ENCODE measurements at regions not wholly inside any gene's neighbourhood (a gene's known extent, or its start where the extent isn't known, plus 50 kb on each side); places are given as distances from the start of the nearest gene placed in this dataset.

DNA sequence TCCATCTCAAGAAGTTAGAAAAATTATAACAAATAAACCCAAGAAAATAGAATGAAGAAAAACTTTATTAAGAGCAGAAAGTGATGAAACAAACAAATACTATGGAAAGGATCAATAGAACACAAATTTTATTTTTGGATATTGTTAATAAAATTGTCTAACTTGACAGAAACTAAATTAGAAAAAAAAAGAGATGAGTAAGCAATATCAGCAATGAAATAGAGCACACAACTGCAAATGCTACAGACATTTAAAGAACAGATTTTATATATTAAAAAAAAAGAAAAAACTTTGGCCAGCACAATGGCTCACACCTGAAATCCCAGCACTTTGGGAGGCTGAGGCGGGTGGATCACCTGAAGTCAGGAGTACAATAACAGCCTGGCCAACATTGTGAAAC, 628.0 kb downstream of the EPHA7 start:
- TF ChIP-seq TAF1 (IDR thresholded peaks at IDR 0.05; ENCODE audit: borderline replicate concordance, low read depth, low read length) (no peak), POLR2A (IDR thresholded peaks at IDR 0.05; ENCODE audit: low read depth, low read length) (no peak), POLR2AphosphoS5 (IDR thresholded peaks at IDR 0.05; ENCODE audit: low read depth, low read length) (no peak)
- FAIRE-seq (no peak), DNase-seq (ENCODE audit: insufficient read length) (no peak)

- TF ChIP-seq POLR2AphosphoS5 (IDR thresholded peaks at IDR 0.05; ENCODE audit: low read depth, low read length) (no peak), TAF1 (IDR thresholded peaks at IDR 0.05; ENCODE audit: borderline replicate concordance, low read depth, low read length) (no peak), POLR2A (IDR thresholded peaks at IDR 0.05; ENCODE audit: low read depth, low read length) (no peak)
- DNase-seq (ENCODE audit: insufficient read length) = no peak
- no peak for FAIRE-seq
Observed at GRCh38 chr6:92790381-92790780, 629.0 kb downstream of the EPHA7 start.

DNA sequence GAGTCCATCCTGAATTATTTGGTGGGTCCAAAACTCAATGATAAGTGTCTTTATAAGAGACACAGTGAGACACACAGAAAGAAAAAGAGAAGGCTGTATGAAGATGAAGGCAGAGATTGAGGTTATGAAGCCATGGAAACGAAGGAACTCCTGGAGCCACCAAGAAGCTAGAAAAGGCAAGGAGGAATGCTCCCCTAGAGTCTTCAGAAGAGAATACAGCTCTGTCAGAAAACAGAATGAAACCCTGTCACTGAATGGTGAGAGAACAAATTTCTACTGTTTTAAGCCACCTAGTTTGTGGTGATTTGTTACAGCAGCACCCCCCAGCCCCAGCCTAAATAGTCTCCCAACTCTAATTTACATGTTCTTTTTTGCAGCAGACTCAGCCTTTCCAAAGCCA, 635.1 kb downstream of the EPHA7 start:
- TF ChIP-seq POLR2A (IDR thresholded peaks at IDR 0.05; ENCODE audit: low read depth, low read length) (no peak), POLR2AphosphoS5 (IDR thresholded peaks at IDR 0.05; ENCODE audit: low read depth, low read length) (no peak), TAF1 (IDR thresholded peaks at IDR 0.05; ENCODE audit: borderline replicate concordance, low read depth, low read length) (no peak)
- DNase-seq (ENCODE audit: insufficient read length) (no peak), FAIRE-seq (no peak)

- TF ChIP-seq POLR2A (IDR thresholded peaks at IDR 0.05; ENCODE audit: low read depth, low read length) = no peak
- no peak for TF ChIP-seq POLR2AphosphoS5 (IDR thresholded peaks at IDR 0.05; ENCODE audit: low read depth, low read length)
- no peak for TF ChIP-seq TAF1 (IDR thresholded peaks at IDR 0.05; ENCODE audit: borderline replicate concordance, low read depth, low read length)
- DNase-seq (ENCODE audit: insufficient read length) (no peak), FAIRE-seq (no peak)
Observed at GRCh38 chr6:92779746-92780145, 639.6 kb downstream of the EPHA7 start.

GRCh38 chr6:92777146-92777740, 642.1 kb downstream of the EPHA7 start:
- TF ChIP-seq POLR2A (IDR thresholded peaks at IDR 0.05; ENCODE audit: low read depth, low read length) (no peak), POLR2AphosphoS5 (IDR thresholded peaks at IDR 0.05; ENCODE audit: low read depth, low read length) (no peak), TAF1 (IDR thresholded peaks at IDR 0.05; ENCODE audit: borderline replicate concordance, low read depth, low read length) (no peak)
- DNase-seq (ENCODE audit: insufficient read length) = no peak
- no peak for FAIRE-seq

DNA sequence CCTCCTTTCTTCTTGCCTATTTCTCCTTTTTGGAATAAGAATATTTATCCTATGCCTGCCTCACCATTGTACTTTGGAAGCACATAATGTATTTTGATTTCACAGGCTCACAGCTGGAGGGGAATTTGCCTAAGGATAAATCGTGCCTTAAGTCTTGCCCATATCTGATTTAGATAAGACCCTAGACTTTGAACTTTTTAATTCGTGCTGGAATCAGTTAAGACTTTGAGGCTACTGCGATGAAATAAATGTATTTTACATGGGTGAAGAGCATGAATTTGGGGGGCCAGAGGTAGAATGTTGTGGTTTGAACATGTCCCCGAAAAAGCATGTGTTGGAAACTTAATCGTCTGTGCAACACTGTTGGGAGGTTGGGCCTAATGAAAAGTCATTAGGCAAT, 648.8 kb downstream of the EPHA7 start:
- FAIRE-seq (no peak), DNase-seq (ENCODE audit: insufficient read length) (no peak)
- TF ChIP-seq TAF1 (IDR thresholded peaks at IDR 0.05; ENCODE audit: borderline replicate concordance, low read depth, low read length) (no peak), POLR2A (IDR thresholded peaks at IDR 0.05; ENCODE audit: low read depth, low read length) (no peak), POLR2AphosphoS5 (IDR thresholded peaks at IDR 0.05; ENCODE audit: low read depth, low read length) (no peak)

GRCh38 chr6:92767101-92767500, 652.3 kb downstream of the EPHA7 start:
- DNase-seq (ENCODE audit: insufficient read length) (no peak), FAIRE-seq (no peak)
- TF ChIP-seq TAF1 (IDR thresholded peaks at IDR 0.05; ENCODE audit: borderline replicate concordance, low read depth, low read length) (no peak), POLR2A (IDR thresholded peaks at IDR 0.05; ENCODE audit: low read depth, low read length) (no peak), POLR2AphosphoS5 (IDR thresholded peaks at IDR 0.05; ENCODE audit: low read depth, low read length) (no peak)

DNA sequence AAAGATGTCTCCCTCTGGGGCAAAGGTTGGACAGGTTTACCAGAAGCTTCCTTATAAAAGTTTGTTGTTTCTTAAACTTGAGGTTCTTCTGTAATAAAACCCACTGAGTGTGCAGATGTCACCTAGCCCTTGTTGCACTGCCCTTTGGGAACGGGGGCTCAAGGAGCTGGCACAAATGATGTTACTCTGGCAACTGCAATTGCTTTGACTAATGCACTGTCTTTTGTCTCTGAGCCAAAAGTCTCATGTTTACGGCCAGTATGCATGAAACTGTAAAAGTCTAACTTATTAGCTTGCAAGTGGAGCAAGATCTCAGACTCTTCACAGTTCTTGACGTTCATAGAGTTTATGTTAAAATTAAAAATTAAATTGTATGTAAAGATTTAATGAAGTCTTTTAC, 655.7 kb downstream of the EPHA7 start:
- no peak for FAIRE-seq
- DNase-seq (ENCODE audit: insufficient read length) = no peak
- TF ChIP-seq POLR2A (IDR thresholded peaks at IDR 0.05; ENCODE audit: low read depth, low read length) (no peak), POLR2AphosphoS5 (IDR thresholded peaks at IDR 0.05; ENCODE audit: low read depth, low read length) (no peak), TAF1 (IDR thresholded peaks at IDR 0.05; ENCODE audit: borderline replicate concordance, low read depth, low read length) (no peak)

DNA sequence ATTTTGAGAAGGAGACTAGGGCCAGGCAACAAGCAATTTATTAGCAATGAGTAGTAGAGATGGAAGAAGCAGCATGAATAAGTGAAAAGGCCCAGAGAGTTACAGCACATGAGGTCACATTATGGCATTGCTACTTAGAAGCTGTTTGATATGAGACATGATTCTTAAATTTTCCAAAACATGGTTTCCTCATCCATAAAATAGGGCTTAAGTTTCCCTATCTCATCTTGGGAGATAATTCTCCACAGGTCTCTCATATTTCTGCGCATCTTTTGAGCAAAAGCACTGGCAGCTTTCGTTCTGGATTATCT, 656.1 kb downstream of the EPHA7 start:
- no peak for DNase-seq (ENCODE audit: insufficient read length)
- TF ChIP-seq TAF1 (IDR thresholded peaks at IDR 0.05; ENCODE audit: borderline replicate concordance, low read depth, low read length) (no peak), POLR2A (IDR thresholded peaks at IDR 0.05; ENCODE audit: low read depth, low read length) (no peak), POLR2AphosphoS5 (IDR thresholded peaks at IDR 0.05; ENCODE audit: low read depth, low read length) (no peak)
- FAIRE-seq = no peak

- FAIRE-seq (no peak), DNase-seq (ENCODE audit: insufficient read length) (no peak)
- TF ChIP-seq POLR2A (IDR thresholded peaks at IDR 0.05; ENCODE audit: low read depth, low read length) (no peak), POLR2AphosphoS5 (IDR thresholded peaks at IDR 0.05; ENCODE audit: low read depth, low read length) (no peak), TAF1 (IDR thresholded peaks at IDR 0.05; ENCODE audit: borderline replicate concordance, low read depth, low read length) (no peak)
Observed at GRCh38 chr6:92762443-92763273, 656.7 kb downstream of the EPHA7 start.

- FAIRE-seq (no peak), DNase-seq (ENCODE audit: insufficient read length) (no peak)
- TF ChIP-seq POLR2A (IDR thresholded peaks at IDR 0.05; ENCODE audit: low read depth, low read length) (no peak), TAF1 (IDR thresholded peaks at IDR 0.05; ENCODE audit: borderline replicate concordance, low read depth, low read length) (no peak), POLR2AphosphoS5 (IDR thresholded peaks at IDR 0.05; ENCODE audit: low read depth, low read length) (no peak)
Observed at GRCh38 chr6:92759178-92759577, 660.2 kb downstream of the EPHA7 start.

DNA sequence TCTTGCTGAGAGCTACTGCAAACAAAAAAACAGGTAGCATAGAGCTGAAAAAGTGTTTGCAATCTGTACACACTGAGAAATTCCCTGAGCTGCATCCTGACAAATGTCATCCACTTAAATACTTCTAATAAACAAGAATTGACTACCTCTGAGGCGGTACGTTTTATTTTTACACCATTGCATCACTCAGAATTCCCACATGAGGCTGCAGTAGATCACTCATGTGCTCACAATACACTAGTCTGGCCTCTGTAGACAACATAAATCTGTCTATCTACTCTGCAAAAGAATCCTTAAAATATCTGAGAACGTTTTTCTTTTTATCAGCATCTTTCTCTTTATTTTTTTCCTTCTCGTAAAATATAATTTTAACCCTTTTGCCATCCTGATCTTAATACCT, 661.4 kb downstream of the EPHA7 start:
- FAIRE-seq = no peak
- no peak for TF ChIP-seq POLR2AphosphoS5 (IDR thresholded peaks at IDR 0.05; ENCODE audit: low read depth, low read length)
- no peak for TF ChIP-seq POLR2A (IDR thresholded peaks at IDR 0.05; ENCODE audit: low read depth, low read length)
- no peak for TF ChIP-seq TAF1 (IDR thresholded peaks at IDR 0.05; ENCODE audit: borderline replicate concordance, low read depth, low read length)

More for the DNA sequence above, 661.4 kb downstream of the EPHA7 start:
- DNase-seq (ENCODE audit: insufficient read length) = no peak
